GM23248 (cell line): ENCODE measurements at regions not wholly inside any gene's neighbourhood (a gene's known extent, or its start where the extent isn't known, plus 50 kb on each side); places are given as distances from the start of the nearest gene placed in this dataset.
A peak's percentile ranks its signal among the peaks of the same experiment; 100 is the strongest.

ENCODE experiments used
- DNase-seq: peaks from one replicate; pipeline ENCODE4 v3.0.0-alpha.2; 2015
- H2AFZ ChIP-seq: fragments of 200-600 bp; sonication (generic); 2 replicates; pipeline ENCODE4 v1.6.1; 2016; ENCODE audit warnings: antibody characterized with exemption
- H3F3A ChIP-seq: fragments of 200-600 bp; sonication (generic); 2 replicates; pipeline ENCODE4 v1.6.1; 2016; ENCODE audit warnings: mild to moderate bottlenecking, antibody characterized with exemption, mixed run types; ENCODE audit not compliant: insufficient read depth
- H3K27ac ChIP-seq: fragments of 200-600 bp; sonication (generic); 2 replicates; pipeline ENCODE4 v1.5.1; 2016; ENCODE audit warnings: mild to moderate bottlenecking
- H3K27me3 ChIP-seq: fragments of 200-600 bp; sonication (generic); replicated peaks from 2 replicates; pipeline ENCODE4 v1.6.1; 2016; ENCODE audit warnings: mild to moderate bottlenecking; ENCODE audit not compliant: insufficient read depth
- H3K36me3 ChIP-seq: fragments of 200-600 bp; sonication (generic); 2 replicates; pipeline ENCODE4 v1.6.1; 2016; ENCODE audit warnings: low read depth, mild to moderate bottlenecking
- H3K4me1 ChIP-seq: fragments of 200-600 bp; sonication (generic); 2 replicates; pipeline ENCODE4 v1.6.1; 2016; ENCODE audit warnings: mild to moderate bottlenecking; ENCODE audit not compliant: insufficient read depth
- H3K4me2 ChIP-seq: fragments of 200-600 bp; sonication (generic); one replicate; pipeline ENCODE4 v1.6.1; 2016; ENCODE audit warnings: mild to moderate bottlenecking; ENCODE audit not compliant: unreplicated experiment
- H3K4me3 ChIP-seq: fragments of 200-600 bp; sonication (generic); 2 replicates; pipeline ENCODE4 v1.5.1; 2016; ENCODE audit warnings: mild to moderate bottlenecking
- H3K79me2 ChIP-seq: fragments of 200-600 bp; sonication (generic); 2 replicates; pipeline ENCODE4 v1.6.1; 2016; ENCODE audit warnings: mild to moderate bottlenecking; ENCODE audit not compliant: insufficient read depth
- H3K9ac ChIP-seq: fragments of 200-600 bp; sonication (generic); 2 replicates; pipeline ENCODE4 v1.6.1; 2016; ENCODE audit warnings: mild to moderate bottlenecking
- H3K9me2 ChIP-seq: fragments of 200-600 bp; sonication (generic); 2 replicates; pipeline ENCODE4 v1.6.1; 2016; ENCODE audit warnings: mixed run types, mild to moderate bottlenecking, moderate library complexity; ENCODE audit not compliant: insufficient read depth
- H3K9me3 ChIP-seq: fragments of 200-600 bp; sonication (generic); one replicate; pipeline ENCODE4 v1.6.1; 2017; ENCODE audit warnings: low read depth
- H4K20me1 ChIP-seq: fragments of 200-600 bp; sonication (generic); 2 replicates; pipeline ENCODE4 v1.6.0; 2016; ENCODE audit not compliant: insufficient read depth
- EZH2 ChIP-seq: fragments of 200-600 bp; sonication (generic); IDR thresholded peaks from 2 replicates; pipeline ENCODE4 v1.6.1; 2018; ENCODE audit warnings: antibody characterized with exemption, mild to moderate bottlenecking; ENCODE audit not compliant: insufficient read depth, poor library complexity, severe bottlenecking
- EZH2phosphoT487 ChIP-seq: fragments of 200-600 bp; sonication (generic); IDR thresholded peaks from 2 replicates; pipeline ENCODE4 v1.6.1; 2018; ENCODE audit warnings: antibody characterized with exemption, moderate library complexity, mild to moderate bottlenecking, low read depth; ENCODE audit not compliant: insufficient read depth
- WGBS, 2 experiments: methylation state at CpG; one replicate each; pipeline ENCODE4 v1.1.6; 2015 to 2017; ENCODE audit warnings: low lambda C conversion rate in 2 of 2, low coverage in 1 of 2; ENCODE audit errors: missing lambda C conversion rate in 2 of 2; 5-methylcytosine and 5-hydroxymethylcytosine counted together
- in situ Hi-C: fragments of 300-500 bp; cut with MboI; formaldehyde crosslinking; loops from 2 replicates; pipeline ENCODE4 v1.15.0; 2020

DNA sequence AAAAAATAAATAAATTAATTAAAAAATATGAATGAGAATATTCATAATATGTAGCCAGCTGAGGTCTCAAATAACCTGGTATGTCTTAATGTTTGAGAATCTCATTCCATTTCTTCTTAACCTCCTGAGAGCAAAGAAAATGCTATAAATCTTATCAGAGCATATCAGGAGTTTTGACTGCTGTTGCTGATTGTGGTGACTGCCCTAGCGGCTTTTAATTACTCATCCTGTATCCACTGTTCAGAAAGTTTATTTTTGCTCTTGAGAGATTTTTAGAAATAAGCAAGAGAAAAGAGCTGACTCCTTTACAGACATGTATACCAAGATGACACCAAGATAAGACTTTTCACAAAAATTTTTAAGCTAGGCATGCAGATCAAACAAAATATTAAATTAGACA is 454.8 kb upstream of the CBLB start:
- H3K27ac ChIP-seq = no peak overlapping the region
- H2AFZ ChIP-seq = no peak overlapping the region
- H3K9me3 ChIP-seq = no peaks in the 10 kb centered on the region
- no peak overlapping the region for H3K9ac ChIP-seq
- H3F3A ChIP-seq = peaks cover 13% of the 10 kb centered on the region
- no peak overlapping the region for H3K4me3 ChIP-seq
- WGBS, 2 experiments = 92 to 98% methylated on average over 1 of the region's 1 CpG
- in situ Hi-C loops = no loop called here
- no peaks in the 10 kb centered on the region for H3K27me3 ChIP-seq
- H4K20me1 ChIP-seq = no peaks in the 10 kb centered on the region
- H3K4me2 ChIP-seq = no peak overlapping the region
- H3K4me1 ChIP-seq = peaks cover 12% of the 10 kb centered on the region
- H3K9me2 ChIP-seq = no peaks in the 10 kb centered on the region
- TF ChIP-seq EZH2 (no peak), EZH2phosphoT487 (no peak)
- no peaks in the 10 kb centered on the region for H3K36me3 ChIP-seq
- no peaks in the 10 kb centered on the region for H3K79me2 ChIP-seq
- DNase-seq = no peak

GRCh38 chr3:106326941-106327695 is 458.3 kb upstream of the CBLB start:
- H4K20me1 ChIP-seq = no peaks in the 10 kb centered on the region
- H3K4me3 ChIP-seq = peak overlapping the region; percentile 31
- H3K27me3 ChIP-seq = no peaks in the 10 kb centered on the region
- H2AFZ ChIP-seq = peak overlapping the region; percentile 63
- TF ChIP-seq EZH2phosphoT487 = no peak
- TF ChIP-seq EZH2 = no peak
- in situ Hi-C loops = no loop called here
- DNase-seq = peak; percentile 33
- H3F3A ChIP-seq = peaks cover 13% of the 10 kb centered on the region
- H3K4me2 ChIP-seq = peak overlapping the region; percentile 60
- H3K27ac ChIP-seq = peak overlapping the region; percentile 16; the same call in 1 of the 2 replicates
- H3K36me3 ChIP-seq = no peaks in the 10 kb centered on the region
- no peaks in the 10 kb centered on the region for H3K9me2 ChIP-seq
- H3K9ac ChIP-seq = no peak overlapping the region
- H3K79me2 ChIP-seq = no peaks in the 10 kb centered on the region
- H3K9me3 ChIP-seq = no peaks in the 10 kb centered on the region
- H3K4me1 ChIP-seq = peaks cover 12% of the 10 kb centered on the region
- 47 to 48% methylated on average over 4 of the region's 4 CpGs for WGBS, 2 experiments

DNA sequence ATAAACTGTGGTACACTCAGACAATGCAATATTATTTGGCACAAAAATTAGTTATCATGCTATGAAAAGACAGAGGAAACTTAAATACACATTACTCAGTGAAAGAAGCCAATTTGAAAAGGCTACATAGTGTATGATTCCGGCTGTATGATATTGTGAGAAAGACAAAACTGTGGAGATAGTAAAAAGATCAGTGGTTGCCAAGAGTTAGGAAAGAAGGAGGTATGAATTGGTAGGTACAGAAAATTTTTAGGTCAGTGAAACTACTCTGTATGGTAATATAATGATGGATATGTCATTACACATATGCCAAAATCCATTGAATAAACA is 458.8 kb upstream of the CBLB start:
- Histone ChIP-seq H4K20me1 (no peaks in the 10 kb centered on the region), H3K4me2 (peak overlapping the region; percentile 60), H3F3A (peaks cover 13% of the 10 kb centered on the region), H3K79me2 (no peaks in the 10 kb centered on the region), H3K4me3 (no peak overlapping the region; the same call in 1 of the 2 replicates), H3K9me3 (no peaks in the 10 kb centered on the region), H3K9me2 (no peaks in the 10 kb centered on the region), H3K27me3 (no peaks in the 10 kb centered on the region), H3K36me3 (no peaks in the 10 kb centered on the region), H3K4me1 (peaks cover 12% of the 10 kb centered on the region), H3K27ac (peak overlapping the region; percentile 16; the same call in 1 of the 2 replicates), H3K9ac (no peak overlapping the region), H2AFZ (peak overlapping the region; percentile 63)
- TF ChIP-seq EZH2 (no peak), EZH2phosphoT487 (no peak)
- DNase-seq = no peak
- in situ Hi-C loops = no loop called here
- 89 to 100% methylated on average over 1 of the region's 1 CpG for WGBS, 2 experiments

GRCh38 chr3:106328224-106328623 is 459.4 kb upstream of the CBLB start:
- Histone ChIP-seq H3K27me3 (no peaks in the 10 kb centered on the region), H2AFZ (no peak overlapping the region), H3K36me3 (no peaks in the 10 kb centered on the region), H3K9ac (no peak overlapping the region), H3K4me1 (peaks cover 12% of the 10 kb centered on the region), H3K9me3 (no peaks in the 10 kb centered on the region), H3K27ac (no peak overlapping the region), H3K4me3 (no peak overlapping the region), H3F3A (peaks cover 13% of the 10 kb centered on the region), H3K79me2 (no peaks in the 10 kb centered on the region), H3K9me2 (no peaks in the 10 kb centered on the region), H4K20me1 (no peaks in the 10 kb centered on the region), H3K4me2 (no peak overlapping the region)
- TF ChIP-seq EZH2phosphoT487 = no peak
- no peak for TF ChIP-seq EZH2
- WGBS, 2 experiments = 94 to 100% methylated on average over 2 of the region's 2 CpGs
- in situ Hi-C loops = no loop called here
- DNase-seq = no peak
